ENCODE measurements at regions not wholly inside any gene's neighbourhood (a gene's known extent, or its start where the extent isn't known, plus 50 kb on each side); places are given as distances from the start of the nearest gene placed in this dataset.

DNA sequence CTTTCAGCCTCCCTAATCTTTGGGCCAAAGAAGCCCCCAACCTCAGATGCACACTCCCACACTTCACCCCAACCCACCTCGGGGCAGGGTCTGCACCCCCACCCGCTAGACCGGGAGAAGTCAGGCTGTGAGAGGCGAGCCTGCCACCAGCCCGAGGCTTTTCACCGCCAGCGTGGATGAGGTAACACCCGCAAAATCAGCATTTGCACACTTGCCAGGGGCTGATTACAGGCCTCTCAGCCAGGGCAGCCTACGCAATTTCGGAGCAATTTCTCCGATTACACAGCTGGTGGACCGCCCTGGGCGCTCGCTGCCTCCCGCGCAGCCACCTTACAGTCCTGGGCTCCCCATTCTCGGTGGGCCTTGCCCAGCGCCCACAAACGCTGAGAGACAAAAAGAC, 68.5 kb downstream of the FOXD1 start:
- peaks cover 16% of the 10 kb centered on the region for H3K9me3 Mint-ChIP-seq
- no peak overlapping the region for H3K4me3 Mint-ChIP-seq
- no peak for DNase-seq
- peaks cover 2% of the 10 kb centered on the region for H3K36me3 Mint-ChIP-seq
- H3K27ac Mint-ChIP-seq: no peak overlapping the region
- H3K4me1 Mint-ChIP-seq: peaks cover 15% of the 10 kb centered on the region
- peaks cover 88% of the 10 kb centered on the region for H3K27me3 Mint-ChIP-seq

DNA sequence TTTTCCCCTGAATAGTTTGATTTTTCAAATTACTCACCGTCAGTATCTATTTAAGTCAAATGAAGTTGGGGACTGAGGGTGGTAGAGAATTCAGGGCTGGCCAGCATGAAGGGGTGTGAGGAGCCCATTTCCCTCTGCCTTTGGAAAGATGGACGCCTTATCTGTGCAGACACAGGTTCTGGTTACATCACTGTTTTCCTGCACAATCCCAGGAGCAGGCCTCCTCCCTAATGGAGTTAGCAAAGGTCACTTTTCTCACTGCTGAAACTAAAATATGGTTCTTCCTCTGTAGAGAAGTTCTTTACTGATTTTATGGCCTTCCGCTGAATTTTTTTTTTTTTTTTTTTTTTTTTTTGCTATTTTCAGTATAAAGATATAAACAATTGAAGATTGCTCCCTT, 69.1 kb downstream of the FOXD1 start:
- H3K9me3 Mint-ChIP-seq: peaks cover 11% of the 10 kb centered on the region
- H3K4me1 Mint-ChIP-seq: peaks cover 15% of the 10 kb centered on the region
- no peak for DNase-seq
- no peak overlapping the region for H3K27ac Mint-ChIP-seq
- H3K4me3 Mint-ChIP-seq: no peak overlapping the region
- peaks cover 2% of the 10 kb centered on the region for H3K36me3 Mint-ChIP-seq
- peaks cover 87% of the 10 kb centered on the region for H3K27me3 Mint-ChIP-seq

DNA sequence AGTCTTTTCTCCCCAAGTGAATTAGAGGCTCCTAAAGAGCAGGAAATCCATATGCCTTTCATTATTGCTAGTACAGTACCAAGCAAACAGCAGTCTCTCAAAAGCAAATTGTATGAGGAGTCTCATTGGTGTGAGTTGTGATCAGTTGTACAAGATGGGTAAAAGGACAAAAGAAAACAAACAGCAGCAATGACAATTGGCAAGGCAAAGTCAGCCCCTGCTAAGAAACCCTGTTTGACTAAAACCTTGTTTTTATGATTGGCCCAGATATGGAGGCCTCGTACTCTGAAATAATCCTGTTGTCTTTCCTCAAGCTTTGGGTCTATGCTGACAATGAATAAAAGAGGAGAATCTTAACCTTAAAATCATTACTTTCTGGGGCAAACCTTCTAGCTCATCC, 69.8 kb downstream of the FOXD1 start:
- H3K27me3 Mint-ChIP-seq: peaks cover 87% of the 10 kb centered on the region
- peaks cover 1% of the 10 kb centered on the region for H3K36me3 Mint-ChIP-seq
- DNase-seq: no peak
- H3K4me3 Mint-ChIP-seq: no peak overlapping the region
- peaks cover 4% of the 10 kb centered on the region for H3K9me3 Mint-ChIP-seq
- peaks cover 15% of the 10 kb centered on the region for H3K4me1 Mint-ChIP-seq
- H3K27ac Mint-ChIP-seq: no peak overlapping the region

DNA sequence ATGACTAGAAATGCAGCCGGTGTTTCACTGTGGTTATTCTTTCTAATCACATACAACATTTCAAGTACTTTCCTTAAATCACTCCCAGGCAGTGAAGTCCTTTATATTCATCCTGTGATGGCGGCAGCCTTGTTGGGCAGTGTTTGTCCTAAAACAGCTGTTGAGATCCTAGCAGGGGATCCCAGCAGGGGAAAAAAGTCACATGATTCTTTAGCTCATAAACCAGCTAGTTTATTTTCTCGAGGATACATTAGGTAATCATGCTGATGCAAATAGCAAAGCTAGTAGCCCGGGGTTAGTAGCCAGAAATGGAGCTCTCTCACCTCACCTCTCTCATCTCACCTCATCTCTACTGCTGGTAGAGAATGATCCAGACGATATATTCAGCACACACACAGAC, 70.5 kb downstream of the FOXD1 start:
- no peak overlapping the region for H3K4me3 Mint-ChIP-seq
- no peaks in the 10 kb centered on the region for H3K36me3 Mint-ChIP-seq
- peaks cover 15% of the 10 kb centered on the region for H3K4me1 Mint-ChIP-seq
- no peak overlapping the region for H3K27ac Mint-ChIP-seq
- H3K9me3 Mint-ChIP-seq: peaks cover 2% of the 10 kb centered on the region
- no peak for DNase-seq
- peaks cover 87% of the 10 kb centered on the region for H3K27me3 Mint-ChIP-seq

DNA sequence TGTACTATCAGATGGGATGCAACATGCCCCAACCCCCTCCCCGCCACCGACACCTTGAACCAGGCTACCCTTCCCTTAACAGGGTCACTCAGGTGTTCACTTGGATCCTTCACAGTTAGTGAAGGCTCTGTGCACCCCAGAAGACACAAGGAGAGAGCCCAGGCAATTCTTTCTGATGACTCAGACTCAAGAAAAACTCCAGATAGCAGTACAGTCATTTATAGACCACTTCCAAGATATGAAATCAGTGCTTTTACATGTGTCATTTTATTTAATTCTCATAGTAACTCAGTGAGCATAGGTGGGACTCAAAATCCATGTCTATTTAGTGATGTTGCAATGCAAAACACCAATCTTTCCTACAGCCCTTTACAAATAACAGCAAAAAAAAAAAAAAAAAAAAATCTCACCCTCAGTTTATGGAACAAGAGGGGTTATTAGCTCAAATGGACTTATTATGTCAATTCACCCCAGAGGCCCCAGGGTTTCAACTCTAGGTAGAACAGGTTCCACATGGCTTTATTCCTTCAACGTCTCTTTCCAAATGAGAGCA, 71.9 kb downstream of the FOXD1 start:
- Mint-ChIP-seq H3K36me3 (no peaks in the 10 kb centered on the region), H3K27ac (no peak overlapping the region), H3K9me3 (no peaks in the 10 kb centered on the region), H3K4me3 (no peak overlapping the region), H3K27me3 (peaks cover 88% of the 10 kb centered on the region), H3K4me1 (peaks cover 15% of the 10 kb centered on the region)
- no peak for DNase-seq

DNA sequence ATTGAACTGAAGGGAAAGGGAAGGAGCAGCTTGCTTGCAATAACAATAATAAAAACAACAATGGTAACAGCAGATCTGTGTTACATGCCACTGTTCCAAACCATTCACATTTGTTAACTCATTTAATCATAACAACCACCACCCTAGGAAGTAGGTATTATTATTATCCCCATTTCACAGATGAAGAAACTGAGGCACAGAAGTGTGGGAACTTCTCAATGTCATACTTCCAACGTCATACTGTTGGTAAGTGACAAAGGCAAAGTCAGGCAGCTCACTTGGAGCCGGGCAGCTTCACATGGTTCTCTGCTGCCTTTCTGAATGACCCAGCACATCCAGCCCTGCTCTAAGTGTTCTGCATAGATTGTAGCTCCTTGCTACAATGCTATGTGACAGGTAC, 72.6 kb downstream of the FOXD1 start:
- H3K36me3 Mint-ChIP-seq: no peaks in the 10 kb centered on the region
- no peak overlapping the region for H3K4me3 Mint-ChIP-seq
- DNase-seq: no peak
- H3K27me3 Mint-ChIP-seq: peaks cover 89% of the 10 kb centered on the region
- no peaks in the 10 kb centered on the region for H3K9me3 Mint-ChIP-seq
- no peak overlapping the region for H3K27ac Mint-ChIP-seq
- H3K4me1 Mint-ChIP-seq: peaks cover 12% of the 10 kb centered on the region

DNA sequence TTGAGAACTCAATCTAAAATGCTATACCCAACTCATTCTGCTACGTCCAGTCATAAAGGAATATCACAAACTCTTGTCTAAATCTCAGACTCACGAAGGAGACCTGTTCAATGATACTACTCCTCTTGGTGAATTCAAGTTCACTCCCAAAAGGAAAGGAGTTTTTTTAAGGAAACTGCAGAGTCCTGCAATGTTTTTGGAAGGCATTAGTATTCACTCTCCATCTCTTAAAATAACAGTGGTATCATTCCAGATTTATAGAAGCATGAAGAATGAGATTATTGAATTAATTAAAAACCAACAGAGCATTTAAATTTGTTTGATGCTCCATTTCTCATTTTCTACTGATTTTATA, 73.4 kb downstream of the FOXD1 start:
- no peaks in the 10 kb centered on the region for H3K9me3 Mint-ChIP-seq
- peaks cover 83% of the 10 kb centered on the region for H3K27me3 Mint-ChIP-seq
- no peak overlapping the region for H3K4me3 Mint-ChIP-seq
- no peak overlapping the region for H3K27ac Mint-ChIP-seq
- H3K36me3 Mint-ChIP-seq: no peaks in the 10 kb centered on the region
- DNase-seq: no peak
- H3K4me1 Mint-ChIP-seq: peaks cover 4% of the 10 kb centered on the region

DNA sequence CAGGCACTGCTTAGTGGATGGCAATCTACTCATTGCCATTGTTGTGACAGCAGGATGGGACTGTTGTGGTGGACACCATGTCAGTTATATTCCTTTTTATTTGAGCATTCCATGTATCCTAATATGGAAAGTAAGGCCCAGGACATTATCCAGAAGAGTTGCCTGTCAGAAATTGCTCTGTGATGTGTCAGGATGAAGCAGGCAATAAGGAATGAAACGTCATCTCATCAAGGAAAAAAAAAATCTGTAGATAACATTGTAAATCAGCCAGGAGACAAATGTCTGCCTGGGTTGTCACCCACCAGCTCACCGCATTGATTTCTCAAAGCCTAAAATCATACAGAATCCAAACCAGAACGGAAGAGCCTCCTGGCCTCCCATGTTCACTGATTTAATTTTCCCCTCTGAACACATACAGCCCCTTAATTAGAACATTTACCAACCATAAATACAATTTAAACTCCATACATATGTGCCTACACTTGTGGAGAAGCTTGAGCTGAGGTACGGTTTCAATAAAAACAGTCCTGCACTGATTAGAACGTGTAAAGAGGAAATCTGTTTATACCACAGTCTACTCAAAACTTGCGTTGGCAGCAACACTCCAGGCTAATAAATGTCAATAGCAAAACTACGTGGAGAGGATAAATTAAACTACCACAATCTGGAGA, 73.9 kb downstream of the FOXD1 start:
- no peak for DNase-seq
- H3K27me3 Mint-ChIP-seq: peaks cover 82% of the 10 kb centered on the region
- H3K9me3 Mint-ChIP-seq: no peaks in the 10 kb centered on the region
- H3K4me1 Mint-ChIP-seq: no peaks in the 10 kb centered on the region
- H3K36me3 Mint-ChIP-seq: no peaks in the 10 kb centered on the region
- H3K4me3 Mint-ChIP-seq: no peak overlapping the region
- no peak overlapping the region for H3K27ac Mint-ChIP-seq

DNA sequence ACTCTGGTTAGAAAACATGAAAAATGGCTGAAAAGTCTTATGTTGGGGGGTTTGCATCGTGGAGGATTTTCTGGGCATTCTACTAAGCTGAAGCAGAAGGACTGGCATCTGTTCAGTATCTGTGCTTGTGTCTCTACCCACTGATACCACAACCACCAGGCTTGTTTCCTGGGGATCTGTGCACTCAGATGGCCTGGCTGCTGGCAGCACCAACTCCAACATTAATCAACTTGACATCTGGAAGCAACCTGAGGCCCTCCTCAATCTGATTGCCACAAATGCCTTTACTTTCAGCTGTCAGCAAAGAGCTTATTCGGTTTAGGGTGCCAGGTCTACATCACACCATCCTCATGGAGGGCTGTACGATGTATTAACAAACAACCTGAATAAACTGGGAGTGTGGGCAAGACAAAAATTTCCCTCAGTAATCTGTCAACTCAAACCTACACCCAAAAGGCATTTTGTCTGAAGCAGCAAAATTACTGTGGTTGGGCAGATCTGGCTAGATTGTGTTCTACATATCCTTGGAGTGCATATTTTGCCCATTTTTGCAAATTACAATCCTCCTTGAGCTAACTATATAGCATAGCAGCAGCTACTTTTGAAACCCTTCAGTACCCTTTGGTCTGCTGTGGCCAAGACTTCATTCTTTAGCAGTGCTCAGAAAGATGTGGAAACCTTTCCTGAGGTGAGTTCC, 74.6 kb downstream of the FOXD1 start:
- Mint-ChIP-seq H3K4me1 (no peaks in the 10 kb centered on the region), H3K36me3 (no peaks in the 10 kb centered on the region), H3K27ac (no peak overlapping the region), H3K27me3 (peaks cover 75% of the 10 kb centered on the region), H3K4me3 (no peak overlapping the region), H3K9me3 (no peaks in the 10 kb centered on the region)
- DNase-seq: no peak

DNA sequence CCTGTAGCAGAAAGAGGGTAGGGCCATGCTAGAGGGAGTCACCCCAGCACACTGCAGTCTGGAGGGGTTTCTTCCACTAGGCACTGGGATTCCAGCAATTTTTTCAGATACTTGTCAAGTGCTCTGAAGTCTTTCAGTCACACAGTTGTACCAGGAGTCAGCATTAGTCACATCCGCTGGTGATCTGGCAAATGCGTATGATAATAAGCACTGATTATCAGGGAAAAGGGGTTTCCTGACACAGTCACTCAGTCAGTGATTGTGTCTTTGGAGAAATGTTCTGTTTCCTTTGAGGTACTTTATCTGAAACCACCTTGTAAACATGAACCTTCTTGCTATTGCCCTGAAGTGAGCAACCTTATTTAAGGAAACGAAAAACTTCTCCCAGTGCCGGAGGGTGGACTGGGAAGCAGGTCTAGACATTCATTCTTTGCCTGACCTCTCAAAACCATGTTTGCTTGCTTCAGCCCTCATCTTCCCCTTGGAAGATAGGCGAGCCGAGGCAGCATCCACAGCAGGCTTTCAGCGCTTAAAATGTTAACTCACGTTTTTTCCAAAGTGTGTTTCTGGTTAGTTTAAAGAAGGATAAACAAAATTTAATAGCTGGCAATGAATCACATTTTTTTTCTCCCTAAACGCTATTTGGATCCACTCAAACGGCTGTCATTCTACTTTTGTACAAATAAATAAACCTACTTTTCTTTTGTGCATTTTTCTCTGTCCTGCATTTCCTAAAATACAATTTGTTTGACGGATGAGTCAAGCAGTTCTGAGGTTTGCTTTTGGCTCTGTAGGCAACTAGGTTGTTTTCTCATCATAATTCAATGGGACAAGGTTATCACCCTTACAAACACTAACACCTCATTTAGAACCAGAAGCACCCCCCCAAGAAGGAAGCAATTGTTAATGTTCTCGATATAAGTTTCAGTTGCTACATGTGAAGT, 77.7 kb downstream of the FOXD1 start:
- H3K27me3 Mint-ChIP-seq: peaks cover 50% of the 10 kb centered on the region
- H3K4me1 Mint-ChIP-seq: no peaks in the 10 kb centered on the region
- H3K36me3 Mint-ChIP-seq: no peaks in the 10 kb centered on the region
- no peak overlapping the region for H3K4me3 Mint-ChIP-seq
- H3K27ac Mint-ChIP-seq: no peak overlapping the region
- DNase-seq: no peak
- no peaks in the 10 kb centered on the region for H3K9me3 Mint-ChIP-seq

DNA sequence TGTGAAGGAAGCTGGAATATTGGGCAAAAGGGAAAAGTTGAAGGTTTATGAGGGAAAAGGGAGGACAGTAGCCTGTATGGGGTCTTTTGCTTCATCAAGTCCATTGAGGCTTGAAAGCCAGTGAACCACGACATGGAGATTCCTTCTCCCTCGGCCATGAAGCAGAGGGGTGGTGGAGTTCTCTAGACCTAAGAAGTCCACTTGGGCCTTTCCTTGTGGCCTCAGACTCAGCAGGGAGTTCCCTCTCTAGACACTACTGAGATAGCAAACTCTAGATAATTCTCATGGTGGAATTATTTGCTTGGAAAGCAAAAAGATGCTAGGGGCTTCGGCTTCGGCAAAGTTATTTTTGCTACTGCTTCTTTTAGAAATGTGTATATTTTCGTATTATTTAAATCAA, 78.5 kb downstream of the FOXD1 start:
- Mint-ChIP-seq H3K27me3 (peaks cover 46% of the 10 kb centered on the region), H3K4me3 (no peak overlapping the region), H3K9me3 (no peaks in the 10 kb centered on the region), H3K27ac (no peak overlapping the region), H3K4me1 (no peaks in the 10 kb centered on the region), H3K36me3 (no peaks in the 10 kb centered on the region)
- DNase-seq: no peak

DNA sequence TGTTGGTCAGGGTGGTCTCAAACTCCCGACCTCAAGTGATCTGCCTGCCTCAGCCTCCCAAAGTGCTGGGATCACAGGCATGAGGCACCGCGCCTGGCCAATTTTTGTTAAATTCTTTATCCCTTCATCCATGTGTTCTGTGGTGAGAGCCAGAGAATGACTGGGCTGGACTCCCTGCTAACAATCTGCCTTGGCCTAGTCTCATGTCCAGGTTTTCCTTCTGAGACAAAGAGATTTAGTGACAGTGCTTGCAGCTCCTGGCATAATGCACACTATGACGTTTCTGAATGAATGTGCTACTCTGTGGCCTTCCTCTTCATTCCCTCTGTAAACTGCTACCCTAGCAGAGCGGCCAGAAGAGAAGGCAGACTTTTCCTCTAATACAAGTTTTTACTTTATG, 79.3 kb downstream of the FOXD1 start:
- Mint-ChIP-seq H3K36me3 (no peaks in the 10 kb centered on the region), H3K27me3 (peaks cover 46% of the 10 kb centered on the region), H3K4me3 (no peak overlapping the region), H3K4me1 (no peaks in the 10 kb centered on the region), H3K27ac (no peak overlapping the region), H3K9me3 (no peaks in the 10 kb centered on the region)
- no peak for DNase-seq

DNA sequence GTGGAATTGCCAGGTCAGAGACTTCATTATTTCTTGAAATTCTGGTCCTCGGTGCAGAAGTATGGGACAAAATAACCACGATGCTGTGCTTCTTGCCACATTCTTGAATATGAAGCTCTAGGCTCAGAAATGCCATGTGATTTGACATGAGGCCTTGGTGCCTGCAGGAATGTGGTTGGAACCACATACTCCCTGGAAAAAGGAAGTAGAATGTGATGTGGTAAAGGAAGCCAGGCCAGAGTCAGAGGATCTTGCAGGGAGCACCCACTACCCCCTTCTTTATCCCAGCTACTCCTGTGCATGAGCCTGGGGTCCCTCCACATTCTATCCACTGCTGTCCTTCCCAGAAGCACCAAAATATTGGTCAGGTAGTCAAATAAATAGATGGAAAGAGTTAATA, 80.9 kb downstream of the FOXD1 start:
- Mint-ChIP-seq H3K36me3 (no peaks in the 10 kb centered on the region), H3K27ac (no peak overlapping the region), H3K4me3 (no peak overlapping the region), H3K4me1 (no peaks in the 10 kb centered on the region), H3K27me3 (peaks cover 33% of the 10 kb centered on the region), H3K9me3 (no peaks in the 10 kb centered on the region)
- DNase-seq: no peak

DNA sequence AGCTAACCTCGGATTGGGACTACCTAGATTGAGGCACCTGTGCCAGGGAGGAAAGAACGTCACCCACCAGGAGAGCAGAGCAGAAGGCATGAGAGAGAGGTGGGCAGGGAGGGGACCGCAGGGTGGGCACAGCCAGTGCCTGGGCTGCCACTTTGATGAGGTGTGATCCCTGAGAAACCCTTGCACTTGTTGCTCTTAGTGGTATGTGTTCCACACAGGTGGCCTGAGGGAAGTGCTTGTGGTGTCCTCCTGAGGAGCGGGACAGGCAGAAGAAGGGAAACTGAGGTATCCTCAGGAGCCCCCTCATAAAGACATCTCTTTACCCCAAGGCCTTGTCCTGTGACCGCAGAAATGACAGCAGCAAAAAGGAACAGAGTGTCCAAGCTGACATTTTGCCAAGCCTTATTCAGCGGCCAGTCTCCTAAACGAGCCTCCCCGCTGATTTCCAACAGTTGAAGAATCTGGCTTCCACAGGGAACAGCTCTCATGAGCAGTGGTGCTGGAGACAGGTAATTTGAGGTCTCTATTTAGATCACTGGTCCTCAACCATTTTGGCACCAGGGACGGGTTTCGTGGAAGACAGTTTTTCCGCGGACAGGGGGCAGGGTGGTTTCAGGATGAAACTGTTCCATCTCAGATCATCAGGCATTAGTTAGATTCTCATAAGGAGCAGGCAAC, 82.4 kb downstream of the FOXD1 start:
- peaks cover 34% of the 10 kb centered on the region for H3K27me3 Mint-ChIP-seq
- H3K36me3 Mint-ChIP-seq: no peaks in the 10 kb centered on the region
- no peak overlapping the region for H3K4me3 Mint-ChIP-seq
- H3K27ac Mint-ChIP-seq: no peak overlapping the region
- H3K9me3 Mint-ChIP-seq: no peaks in the 10 kb centered on the region
- no peaks in the 10 kb centered on the region for H3K4me1 Mint-ChIP-seq
- DNase-seq: no peak

Measured in activated naive CD8-positive, alpha-beta T cell treated with anti-CD3 and anti-CD28 coated beads for 36 hours (primary cell).